H1 (cell line): ENCODE measurements at regions not wholly inside any gene's neighbourhood (a gene's known extent, or its start where the extent isn't known, plus 50 kb on each side); places are given as distances from the start of the nearest gene placed in this dataset.

ENCODE experiments used
- CEBPB ChIP-seq: IDR thresholded peaks from 2 replicates; pipeline ENCODE4 v1.6.1; 2012; ENCODE audit warnings: low read depth, low read length
- JUND ChIP-seq: IDR thresholded peaks from 2 replicates; pipeline ENCODE4 v1.6.1; 2011; ENCODE audit warnings: mild to moderate bottlenecking, improper control_type of control experiment, low read length
- POLR2A ChIP-seq, 2 experiments: IDR thresholded peaks; 1 replicate in 1 of 2; 2 replicates in 1 of 2; pipeline ENCODE4 v1.6.1; 2011; ENCODE audit warnings: low read depth in 2 of 2, low read length in 2 of 2, mild to moderate bottlenecking in 2 of 2; ENCODE audit errors: control extremely low read depth in 1 of 2
- RFX5 ChIP-seq: IDR thresholded peaks from 2 replicates; pipeline ENCODE4 v1.6.1; 2011; ENCODE audit warnings: low read depth, low read length, improper control_type of control experiment, borderline replicate concordance

DNA sequence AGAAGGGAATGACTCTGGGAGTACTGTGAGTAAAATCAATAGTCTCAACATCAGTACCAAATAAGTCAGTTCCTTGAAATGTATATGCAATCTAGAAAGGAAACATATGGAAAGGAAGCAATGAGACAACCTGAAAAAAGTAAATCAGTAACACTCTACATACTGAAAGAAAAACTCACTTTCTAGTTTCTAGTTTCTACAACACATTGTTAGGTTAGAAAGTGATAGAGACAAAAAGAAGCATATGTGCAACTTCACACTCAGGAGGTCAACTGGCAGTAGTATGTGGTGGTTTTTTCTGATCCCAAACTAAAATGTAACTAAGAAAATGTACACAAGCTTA is 156.5 kb upstream of the SOX6 start:
- TF ChIP-seq CEBPB (no peak), RFX5 (no peak), POLR2A (IDR thresholded peaks at IDR 0.05; ENCODE audit: control extremely low read depth in 1 of 2, low read depth in 2 of 2, low read length in 2 of 2) (no peak), JUND (no peak)
